ACHN (cell line): ENCODE measurements at regions not wholly inside any gene's neighbourhood (a gene's known extent, or its start where the extent isn't known, plus 50 kb on each side); places are given as distances from the start of the nearest gene placed in this dataset.

Experiments used
- DNase-seq: peaks from one replicate; pipeline ENCODE4 v3.0.0-alpha.2; 2015
- in situ Hi-C: cut with HindIII; loops from 2 replicates; pipeline ENCODE4 v1.10.0; 2017; ENCODE audit warnings: low sequenced_read_pairs, low pct_ligation_motif_present, low pct_unique_long_range_greater_than_20kb

DNA sequence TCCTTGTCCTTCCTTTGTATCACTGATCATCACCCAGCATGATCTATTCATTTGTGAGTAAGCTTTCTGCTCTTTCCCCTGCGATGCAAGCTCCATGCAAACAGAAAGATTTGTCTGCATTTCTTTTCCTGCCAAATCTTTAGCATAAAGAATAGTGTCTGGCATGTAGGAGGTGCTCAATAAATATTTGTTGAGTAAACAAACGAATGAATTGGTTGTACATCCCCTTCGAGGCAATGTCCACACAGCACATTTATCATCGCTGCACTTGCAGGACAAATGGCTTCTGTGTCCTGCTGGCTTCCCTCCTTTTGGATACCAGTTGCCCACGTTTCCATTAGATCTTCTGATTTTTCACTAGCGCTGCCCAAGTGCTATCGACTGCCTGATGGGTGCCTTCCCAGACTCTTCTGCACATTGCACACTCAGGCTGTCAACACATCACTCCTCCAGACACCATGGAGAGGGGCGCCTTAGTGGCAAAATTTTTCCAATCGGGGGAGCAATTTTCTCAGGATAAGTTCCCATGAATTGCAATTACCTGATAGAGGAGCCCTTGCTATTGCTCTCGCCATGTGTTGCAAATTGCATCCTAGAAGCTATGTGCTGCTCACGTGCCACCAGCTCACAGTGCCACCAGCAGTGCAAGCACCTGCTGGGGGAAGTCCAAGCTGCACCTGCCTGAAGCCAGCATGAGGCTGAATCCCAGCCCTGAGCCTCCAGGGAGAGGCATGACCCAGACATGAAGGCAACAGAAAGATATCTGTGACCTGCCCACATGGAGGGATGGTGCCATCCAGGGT, 206.6 kb downstream of the KIF26A start:
- in situ Hi-C loops = no loop called here

DNA sequence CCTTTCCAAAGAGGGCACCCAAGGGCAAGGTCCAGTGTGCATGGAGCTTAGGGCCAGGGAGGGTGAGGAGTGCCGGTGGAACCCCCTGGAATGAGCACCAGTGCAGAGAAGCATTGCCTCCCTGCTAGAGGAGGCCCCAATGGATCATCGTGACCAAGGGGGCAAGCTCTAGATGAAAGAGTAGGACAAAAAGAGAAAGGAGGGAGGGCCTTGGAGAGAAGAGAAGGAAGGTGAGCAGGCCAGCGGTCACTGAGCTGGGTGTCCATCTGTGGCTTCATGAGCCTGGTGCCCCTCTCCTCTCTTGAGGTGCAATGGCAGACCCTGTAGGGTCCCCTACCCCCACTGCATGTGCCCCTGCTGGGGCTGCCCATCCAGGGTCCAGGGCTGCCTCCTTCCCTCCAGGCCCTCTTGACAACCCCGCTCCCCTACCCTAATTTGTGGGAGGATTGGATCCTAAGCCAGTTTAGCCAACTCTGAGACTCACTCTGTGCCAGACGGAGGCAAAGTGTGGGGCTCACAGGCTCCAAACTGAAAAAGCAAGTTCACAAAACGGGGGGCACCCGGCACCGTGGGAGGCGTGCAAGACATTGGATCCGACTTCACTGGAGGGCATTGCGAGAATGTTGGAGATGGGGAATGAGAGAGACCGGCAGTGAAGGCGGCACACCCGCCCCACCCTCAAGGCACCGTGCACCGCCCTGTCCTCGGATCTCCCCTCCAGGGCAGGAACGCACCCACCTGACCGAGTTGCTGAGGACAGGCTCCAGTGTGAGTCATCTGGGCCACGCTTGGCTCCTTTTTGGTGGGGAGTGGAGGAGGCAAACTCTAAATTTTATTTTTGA, 207.5 kb downstream of the KIF26A start:
- no peak for DNase-seq
- in situ Hi-C loops = no loop called here

More for the DNA sequence above, 206.6 kb downstream of the KIF26A start:
- no peak for DNase-seq

DNA sequence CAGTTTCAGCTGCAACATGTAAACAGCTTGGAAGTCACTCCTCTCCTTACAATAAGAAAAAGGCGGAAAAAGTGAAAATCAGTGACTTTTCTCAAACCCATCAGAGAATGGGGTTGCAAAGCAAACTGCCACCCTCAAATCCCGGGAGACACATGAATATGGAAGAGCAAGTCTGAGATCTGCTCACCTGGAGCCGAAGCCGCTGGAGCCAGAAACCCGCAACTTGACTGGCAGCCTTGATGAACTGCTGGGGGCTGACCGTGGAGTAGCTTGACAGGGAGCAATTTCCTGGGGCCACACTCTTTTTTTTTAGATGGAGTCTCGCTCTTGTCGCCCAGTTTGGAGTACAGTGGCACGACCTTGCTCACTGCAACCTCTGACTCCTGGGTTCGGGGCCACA, 208.2 kb downstream of the KIF26A start:
- no peak for DNase-seq
- in situ Hi-C loops = no loop called here

DNA sequence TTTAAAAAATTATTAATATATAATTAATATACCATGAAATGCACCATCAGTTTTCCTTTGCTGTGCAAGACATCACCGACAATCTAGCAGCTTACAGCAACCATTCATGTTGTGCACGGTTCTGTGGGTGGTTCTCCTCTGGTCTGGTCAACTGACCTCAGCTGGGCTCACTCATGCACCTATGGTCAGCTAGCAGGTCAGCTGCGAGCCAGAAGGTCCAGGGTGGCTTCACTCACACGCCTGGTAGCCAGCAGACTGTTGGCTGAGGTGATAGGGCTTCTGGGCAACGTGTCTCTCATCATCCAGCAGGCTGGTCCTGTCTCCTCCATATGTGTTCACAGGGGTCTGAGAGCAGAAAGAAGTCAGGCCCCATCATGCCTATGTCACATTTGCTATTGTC, 210.4 kb downstream of the KIF26A start:
- no peak for DNase-seq
- in situ Hi-C loops = no loop called here

DNA sequence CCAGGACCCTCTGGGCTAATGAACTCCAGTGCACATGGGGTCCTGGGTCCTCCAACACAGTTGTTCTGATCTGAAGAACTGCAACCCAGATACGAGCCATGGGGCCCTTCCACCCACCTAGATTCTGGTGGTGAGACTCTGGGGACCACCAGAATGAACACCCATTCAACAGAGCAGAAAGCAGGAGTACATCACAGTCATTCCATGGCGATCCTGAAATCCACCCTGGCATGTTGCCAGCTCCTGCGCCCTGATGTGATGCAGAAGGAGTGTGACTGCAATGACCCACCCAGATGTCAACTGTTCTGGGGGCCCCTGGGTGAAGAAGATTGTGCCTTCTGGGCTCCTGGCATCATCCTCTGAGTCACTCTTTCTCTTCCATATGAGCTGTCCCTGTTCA, 211.6 kb downstream of the KIF26A start:
- in situ Hi-C loops = no loop called here

DNA sequence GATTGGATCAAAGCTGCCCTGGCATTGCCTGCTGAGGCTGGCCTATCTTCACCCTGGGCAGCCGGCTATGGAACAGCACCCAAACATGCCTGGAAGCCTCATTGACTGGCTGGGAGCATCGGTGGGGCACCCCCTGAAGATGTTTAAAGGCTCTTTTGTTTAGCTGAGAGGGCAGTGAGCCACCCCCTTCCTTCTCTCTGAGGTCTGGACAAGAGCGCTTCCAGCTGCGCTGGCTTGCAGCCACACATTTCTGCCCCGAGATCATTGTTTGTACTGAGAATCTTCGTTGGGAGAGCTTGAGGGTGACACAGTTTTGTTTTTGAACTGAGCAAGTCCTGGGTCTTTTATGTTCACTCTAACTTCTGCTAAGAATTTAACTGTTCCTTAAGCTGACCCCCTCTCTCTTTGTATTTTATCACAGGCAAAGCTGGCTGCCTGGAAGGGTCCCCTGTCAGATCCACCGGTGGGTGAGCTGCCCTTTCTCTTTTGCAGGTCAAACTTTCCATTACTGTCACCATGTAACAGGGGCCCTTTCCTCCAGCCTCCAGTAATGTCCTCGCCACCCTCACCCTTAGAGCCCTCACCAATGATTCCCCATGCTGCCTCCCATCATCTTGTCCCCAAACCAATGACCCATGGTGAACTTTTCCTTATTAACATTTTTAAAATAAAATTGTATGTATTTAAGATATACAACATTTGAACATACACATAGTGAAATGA, 212.2 kb downstream of the KIF26A start:
- in situ Hi-C loops = no loop called here
- DNase-seq = no peak

More for the DNA sequence above, 211.6 kb downstream of the KIF26A start:
- DNase-seq = no peak

DNA sequence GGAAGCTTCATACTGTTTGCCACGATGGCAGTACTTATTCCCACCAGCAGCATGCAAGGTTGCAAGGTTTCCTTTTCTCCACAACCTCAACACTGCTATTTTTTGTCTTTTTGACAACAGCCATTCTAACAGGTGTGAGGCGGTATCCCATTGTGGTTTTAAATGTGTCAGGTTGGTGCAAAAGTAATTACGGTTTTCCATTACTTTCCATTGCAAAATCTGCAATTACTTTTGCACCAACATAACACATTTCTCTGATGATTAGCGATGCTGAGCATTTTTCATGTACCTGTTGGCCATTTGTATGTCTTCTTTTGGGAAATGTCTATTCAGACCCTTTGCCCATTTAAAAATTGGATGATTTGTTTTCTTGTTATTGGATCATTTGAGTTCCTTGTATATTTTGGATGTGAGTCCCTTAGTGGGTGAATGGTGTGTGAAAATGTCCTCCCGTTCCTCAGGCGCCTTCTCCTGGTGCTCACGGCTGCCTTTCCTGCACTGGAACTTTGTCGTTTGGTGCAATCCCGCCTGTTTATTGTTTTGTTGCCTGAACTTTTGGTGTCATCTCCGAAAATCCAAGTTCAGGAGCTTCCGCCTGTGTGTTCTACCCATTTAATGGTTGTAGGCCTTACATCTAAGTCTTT, 213.6 kb downstream of the KIF26A start:
- no peak for DNase-seq
- in situ Hi-C loops = no loop called here

DNA sequence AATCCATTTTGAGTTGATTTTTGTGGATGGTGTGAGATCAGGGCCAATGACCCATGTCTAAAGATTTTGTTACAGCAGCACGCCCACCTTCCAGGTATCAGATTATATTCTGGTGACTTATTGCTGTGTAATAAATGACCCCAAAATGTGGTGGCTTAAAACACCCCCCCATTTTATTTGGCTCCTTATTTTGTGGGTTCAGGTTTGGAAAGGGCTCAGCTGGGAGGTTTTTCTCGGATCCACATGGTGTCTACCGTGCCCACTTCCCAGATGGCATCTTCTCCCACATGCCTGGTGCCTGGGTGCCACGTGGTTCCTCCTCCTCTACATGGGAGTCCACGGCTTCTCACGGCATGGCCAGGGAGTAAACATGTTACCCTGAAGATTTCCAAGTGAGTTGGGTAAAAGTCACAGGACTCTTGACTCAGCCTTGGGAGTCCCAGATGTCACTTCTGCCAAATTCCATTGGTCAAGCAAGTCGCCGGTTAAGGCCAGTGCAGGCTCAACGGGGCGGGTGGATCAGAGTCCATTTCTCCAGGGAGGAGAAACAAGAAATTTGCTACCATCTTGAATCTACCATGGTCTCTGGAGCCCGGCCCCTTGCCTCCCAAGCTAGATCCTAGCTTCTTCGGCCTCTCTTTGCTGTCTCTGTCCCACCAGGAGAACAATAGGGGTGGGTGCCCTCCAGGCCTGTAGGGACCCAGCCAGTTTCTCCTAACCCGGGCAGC, 214.3 kb downstream of the KIF26A start:
- no peak for DNase-seq
- in situ Hi-C loops = no loop called here

DNA sequence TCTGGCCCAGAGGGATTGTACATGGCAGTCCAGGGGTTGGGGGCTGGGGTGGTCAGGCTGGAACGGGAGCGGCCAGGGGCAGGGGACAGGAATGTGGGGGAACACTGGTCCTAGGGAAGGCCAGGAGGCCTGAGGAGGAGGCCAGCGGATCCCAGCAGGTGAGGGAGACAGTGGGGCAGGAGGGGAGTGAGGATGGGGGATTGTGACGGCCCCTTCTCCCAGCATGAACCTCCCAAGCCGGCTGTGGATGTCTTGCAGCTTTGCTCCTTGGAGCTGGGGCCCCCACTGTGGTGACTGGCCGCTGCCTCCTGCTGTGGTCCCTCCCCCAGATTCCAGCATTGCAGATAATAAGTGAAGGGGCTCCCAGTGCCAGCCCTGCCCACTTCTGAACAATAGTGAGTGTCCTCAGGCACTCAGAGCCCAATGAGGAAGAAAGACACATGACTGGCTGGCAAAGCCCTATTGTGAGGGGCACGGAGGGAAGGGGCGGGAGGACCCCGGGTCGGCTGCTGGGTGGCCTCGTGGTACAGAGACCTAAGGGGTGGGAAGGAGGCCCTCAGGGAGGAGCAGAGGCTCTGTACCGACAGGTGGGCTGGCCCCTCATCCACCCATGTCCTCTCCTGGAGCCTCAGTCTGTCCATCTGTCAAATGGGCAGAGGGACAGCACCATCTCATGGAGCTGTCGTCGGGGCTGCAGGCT, 215.0 kb downstream of the KIF26A start:
- in situ Hi-C loops = no loop called here
- DNase-seq = no peak

DNA sequence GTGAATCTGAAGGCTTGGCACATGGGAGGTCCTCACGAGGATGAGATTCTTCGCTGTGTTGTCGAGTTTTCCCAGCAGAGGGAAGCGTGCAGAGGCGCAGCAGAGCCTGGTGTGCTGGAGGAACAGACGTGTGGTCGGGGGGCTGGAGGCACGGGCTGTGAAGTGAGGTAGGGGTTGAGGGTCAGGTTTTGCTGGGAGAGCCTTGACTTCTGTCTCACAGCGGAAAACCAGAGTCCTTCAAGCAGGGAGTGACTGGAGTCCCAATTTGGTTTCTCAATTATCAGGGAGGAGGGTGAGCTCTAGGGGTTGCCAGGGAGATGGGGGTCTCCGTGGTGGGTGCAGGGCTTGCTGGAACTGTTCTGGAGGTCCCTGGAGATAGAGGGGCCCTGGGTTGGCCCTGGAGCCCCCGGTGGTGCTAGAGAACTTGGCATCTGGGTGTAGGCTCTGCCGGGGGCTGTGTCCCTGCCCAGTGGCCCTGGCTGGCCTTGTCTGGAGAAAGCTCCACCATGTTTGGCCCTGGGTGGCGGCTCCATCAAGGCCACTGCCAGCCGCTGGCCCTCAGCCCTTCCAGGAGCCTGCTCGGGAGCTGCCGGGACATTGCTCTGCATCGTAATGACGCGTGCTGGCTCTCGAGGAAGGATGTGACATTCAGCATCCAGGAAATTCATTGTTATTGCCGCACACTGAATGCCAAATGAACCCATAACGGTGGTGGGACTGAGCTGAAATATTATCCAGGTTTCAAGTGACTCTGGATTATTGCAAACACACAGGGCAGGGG, 215.7 kb downstream of the KIF26A start:
- no peak for DNase-seq
- in situ Hi-C loops = no loop called here

DNA sequence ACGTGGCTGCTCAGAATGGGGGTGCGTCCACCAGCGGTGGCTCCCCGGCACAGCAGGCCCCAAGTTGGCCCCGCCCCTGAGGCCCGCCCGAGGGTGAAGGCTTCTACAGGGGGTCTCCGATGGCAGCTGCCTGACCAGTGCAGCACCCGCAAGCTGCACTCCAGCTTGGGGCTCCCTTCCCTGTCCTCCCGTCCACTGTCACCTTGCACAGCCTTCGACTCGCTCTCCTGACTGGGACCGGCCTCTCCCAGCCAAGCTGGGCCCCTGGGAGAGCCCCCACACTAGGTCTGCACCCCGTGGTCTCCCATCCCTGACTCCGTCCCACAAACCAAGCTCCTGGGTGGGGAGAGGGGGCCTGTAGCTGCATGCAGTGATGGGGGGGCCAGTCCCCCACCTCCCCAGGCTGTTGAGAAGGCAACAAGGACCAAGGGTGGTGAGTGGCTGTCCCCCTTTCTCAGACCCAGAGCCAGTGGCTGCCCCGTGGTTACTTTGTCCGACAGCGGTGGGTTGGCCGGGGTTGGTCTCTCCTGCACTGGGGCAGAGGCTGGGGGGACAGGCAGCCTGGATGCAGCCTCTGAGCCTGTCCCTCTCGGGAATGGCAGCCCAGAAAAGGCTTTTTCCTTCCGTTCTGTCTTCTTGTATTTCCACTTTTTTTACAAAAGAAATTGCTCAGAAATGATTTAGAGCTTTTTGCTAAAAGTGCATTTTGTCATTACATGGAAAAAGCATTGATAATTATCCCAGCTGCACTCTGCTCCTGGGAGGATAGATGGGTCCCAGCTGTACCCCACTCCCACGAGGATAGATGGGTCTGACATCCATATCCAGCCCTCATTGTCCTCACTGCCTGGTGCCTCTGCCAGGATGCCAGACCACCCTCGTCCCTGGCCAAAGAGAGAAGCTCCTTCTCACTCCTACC, 217.0 kb downstream of the KIF26A start:
- DNase-seq = no peak
- in situ Hi-C loops = no loop called here

DNA sequence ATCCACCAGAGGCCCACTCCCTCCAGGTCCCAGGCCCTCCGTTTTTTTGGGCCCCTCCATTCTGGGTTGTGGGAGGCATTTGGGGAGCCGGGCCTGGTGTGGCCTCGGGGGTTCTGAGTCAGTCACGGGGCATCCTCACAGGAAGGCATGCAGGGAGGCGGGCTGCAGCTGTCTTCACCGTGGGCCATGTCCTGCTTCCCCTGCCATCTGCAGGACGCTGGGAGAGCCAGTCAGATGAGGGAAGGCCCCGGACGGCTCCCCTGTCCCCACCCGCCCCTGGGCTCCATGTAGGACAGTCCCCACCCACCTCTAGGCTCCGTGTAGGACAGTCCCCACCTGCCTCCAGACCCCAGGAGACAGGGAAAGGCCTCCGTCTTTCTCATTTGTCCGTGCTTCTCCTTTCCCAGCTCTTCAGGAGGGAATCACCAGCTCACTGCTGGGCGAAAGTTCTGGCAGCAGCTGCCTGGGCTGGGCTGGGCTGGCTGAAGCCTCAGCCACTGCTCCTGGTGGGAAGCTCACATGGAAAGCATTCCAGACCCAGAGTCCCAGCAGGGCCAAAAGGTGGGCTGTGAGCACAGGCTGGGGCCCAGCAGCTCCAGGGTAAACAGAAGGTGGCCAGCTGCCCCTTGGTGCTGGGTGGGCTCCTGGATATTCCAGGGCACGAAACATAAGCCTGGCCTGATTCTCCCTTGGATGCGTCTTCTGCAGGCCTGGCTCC, 217.8 kb downstream of the KIF26A start:
- no peak for DNase-seq
- in situ Hi-C loops = no loop called here

DNA sequence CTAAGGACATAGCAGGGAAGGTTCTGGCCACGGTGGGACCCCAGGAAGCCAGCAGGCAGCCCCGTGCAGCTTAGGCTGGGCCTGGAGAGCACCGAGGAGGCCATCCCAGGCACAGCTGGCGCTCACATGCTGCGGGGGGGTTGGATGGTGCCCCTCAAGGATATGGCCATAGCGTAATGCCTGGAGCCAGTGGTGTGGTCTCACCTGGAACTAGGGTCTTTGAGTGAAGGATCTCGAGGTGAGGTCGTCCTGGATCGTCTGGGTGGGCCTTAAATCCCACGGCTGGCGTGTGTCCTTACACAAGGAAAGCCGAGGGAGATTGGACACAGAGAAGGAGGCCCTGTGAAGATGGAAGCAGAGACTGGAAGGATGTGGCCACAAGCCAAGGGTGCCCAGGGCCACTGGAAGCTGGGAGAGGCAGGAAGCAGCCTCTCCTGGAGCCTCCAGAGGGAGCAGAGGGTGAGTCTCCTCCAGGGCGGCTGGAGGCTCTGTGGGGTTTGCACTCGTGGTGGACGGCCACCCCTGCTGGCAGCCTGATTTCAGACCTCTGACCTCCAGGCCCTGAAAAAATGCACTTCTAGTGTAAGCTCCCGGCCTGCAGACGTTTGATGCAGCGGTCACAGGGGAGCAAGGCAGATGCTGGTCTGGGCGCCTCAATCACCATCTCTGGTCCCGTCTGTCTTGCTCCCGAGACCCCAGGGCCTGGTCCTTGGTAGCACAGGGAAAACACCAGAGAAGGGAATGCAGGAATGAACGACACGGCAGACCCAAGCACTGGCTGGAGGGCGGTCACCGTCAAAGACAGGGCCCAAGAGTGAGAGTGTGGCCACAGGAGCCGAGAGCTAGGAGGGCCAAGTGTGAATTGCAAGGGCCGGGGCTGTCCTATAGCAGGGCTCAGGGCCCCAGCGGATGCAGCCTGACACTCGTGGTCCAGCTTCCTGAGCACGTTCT, 218.6 kb downstream of the KIF26A start:
- in situ Hi-C loops = no loop called here
- DNase-seq = no peak

DNA sequence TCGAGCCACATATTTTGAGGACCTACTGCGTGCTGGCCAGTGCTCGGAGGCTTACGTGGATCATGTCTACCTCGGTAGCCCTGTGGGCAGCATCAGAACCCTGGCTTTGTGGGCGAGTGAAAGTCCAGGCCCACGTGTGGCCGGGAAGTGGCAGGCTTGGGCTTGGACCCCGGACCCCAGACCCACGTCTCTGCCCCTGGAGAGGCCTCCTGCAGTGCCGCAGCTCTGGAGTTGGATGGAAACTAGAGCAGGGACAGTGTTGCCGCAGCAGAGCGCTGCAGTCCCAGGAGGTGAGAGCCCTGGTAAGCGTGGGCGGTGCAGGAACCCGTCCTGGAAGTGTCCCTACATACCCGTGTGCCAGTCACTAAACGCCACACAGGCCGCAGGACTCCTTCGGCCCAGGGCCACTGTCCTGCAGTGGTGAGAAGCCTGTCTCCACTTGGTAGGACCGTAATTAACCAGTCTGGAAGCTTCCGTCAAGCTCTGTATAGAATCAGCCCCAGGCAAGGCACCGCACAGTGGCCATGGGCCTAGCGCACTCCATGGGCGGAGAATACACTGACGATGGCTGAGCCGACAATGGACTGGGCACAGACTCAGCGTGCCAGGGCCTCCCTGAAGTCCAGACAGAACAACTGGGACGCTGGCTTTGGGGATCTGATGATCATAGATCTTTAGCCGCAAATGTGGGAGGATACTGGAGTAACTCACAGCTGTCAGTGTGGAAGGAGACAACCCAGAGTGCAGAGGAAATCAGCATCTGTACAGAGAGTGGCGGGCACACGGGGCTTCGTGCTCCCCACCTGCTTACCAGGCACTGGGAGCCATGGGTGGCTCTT, 219.5 kb downstream of the KIF26A start:
- DNase-seq = no peak
- in situ Hi-C loops = no loop called here
